ENCODE measurements at regions not wholly inside any gene's neighbourhood (a gene's known extent, or its start where the extent isn't known, plus 50 kb on each side); places are given as distances from the start of the nearest gene placed in this dataset.

- TF ChIP-seq CTCF (IDR thresholded peaks at IDR 0.05; ENCODE audit: low read depth, low read length) (no peak), MAX (IDR thresholded peaks at IDR 0.05; ENCODE audit: low read depth, low read length) (no peak), MYC (IDR thresholded peaks at IDR 0.05; ENCODE audit: low read depth, low read length) (no peak)
Measured at GRCh38 chr7:96388620-96389383, 66.9 kb upstream of the SLC25A13 start.

Data from NB4 (cell line).